NCI-H1092 (cell line): ENCODE measurements at regions not wholly inside any gene's neighbourhood (a gene's known extent, or its start where the extent isn't known, plus 50 kb on each side); places are given as distances from the start of the nearest gene placed in this dataset.
"Not testable (repeated sequence)": the region's sequence is repeated elsewhere in the genome, so short reads cannot be mapped to it uniquely, and the experiment has no call there.

ENCODE experiments used
- DNase-seq: peaks from one replicate; lab custom pipeline; 2025; lab: John Stamatoyannopoulos, UW

- DNase-seq, result no peak
These were observed 53.3 kb downstream of the TANC2 start for GRCh38 chr17:63019138-63019873.

- DNase-seq, result no peak
These were observed 56.5 kb downstream of the TANC2 start for GRCh38 chr17:63022567-63022966.

GRCh38 chr17:63023049-63023448 is 57.0 kb downstream of the TANC2 start:
- no peak for DNase-seq

GRCh38 chr17:63024201-63024600 is 58.2 kb downstream of the TANC2 start:
- no peak for DNase-seq

- no peak for DNase-seq
These were observed 58.7 kb downstream of the TANC2 start for GRCh38 chr17:63024716-63025115.

GRCh38 chr17:63025637-63026036 is 59.6 kb downstream of the TANC2 start:
- DNase-seq, result not testable (repeated sequence)

- DNase-seq, result no peak
These were observed 63.5 kb downstream of the TANC2 start for GRCh38 chr17:63029541-63029940.

- DNase-seq, result no peak
These were observed 66.1 kb downstream of the TANC2 start for GRCh38 chr17:63032142-63032541.

GRCh38 chr17:63033142-63033541 is 67.1 kb downstream of the TANC2 start:
- DNase-seq, result no peak

- DNase-seq, result no peak
These were observed 69.2 kb downstream of the TANC2 start for GRCh38 chr17:63035271-63035670.

GRCh38 chr17:63035695-63036094 is 69.7 kb downstream of the TANC2 start:
- DNase-seq, result no peak

GRCh38 chr17:63039342-63039741 is 73.3 kb downstream of the TANC2 start:
- no peak for DNase-seq

GRCh38 chr17:63039899-63040602 is 74.0 kb downstream of the TANC2 start:
- no peak for DNase-seq

GRCh38 chr17:63040816-63041215 is 74.8 kb downstream of the TANC2 start:
- no peak for DNase-seq

- no peak for DNase-seq
These were observed 75.2 kb downstream of the TANC2 start for GRCh38 chr17:63041251-63041650.

GRCh38 chr17:63041722-63042121 is 75.7 kb downstream of the TANC2 start:
- DNase-seq, result no peak

- no peak for DNase-seq
These were observed 76.3 kb downstream of the TANC2 start for GRCh38 chr17:63042256-63042812.

GRCh38 chr17:63057560-63057959 is 91.5 kb downstream of the TANC2 start:
- DNase-seq, result not testable (repeated sequence)

GRCh38 chr17:63066158-63066813 is 100.3 kb downstream of the TANC2 start:
- no peak for DNase-seq

- DNase-seq, result no peak
These were observed 103.2 kb downstream of the TANC2 start for GRCh38 chr17:63069245-63069644.

- DNase-seq, result no peak
These were observed 104.0 kb downstream of the TANC2 start for GRCh38 chr17:63070031-63070430.

GRCh38 chr17:63071797-63072196 is 105.8 kb downstream of the TANC2 start:
- no peak for DNase-seq

- DNase-seq, result no peak
These were observed 109.9 kb downstream of the TANC2 start for GRCh38 chr17:63075969-63076368.
